ENCODE measurements at regions not wholly inside any gene's neighbourhood (a gene's known extent, or its start where the extent isn't known, plus 50 kb on each side); places are given as distances from the start of the nearest gene placed in this dataset.

- TF ChIP-seq CTCF (IDR thresholded peaks at IDR 0.05; ENCODE audit: poor library complexity), result no peak
- TF ChIP-seq EZH2 (IDR thresholded peaks at IDR 0.05; ENCODE audit: borderline replicate concordance), result no peak
- TF ChIP-seq EZH2phosphoT487 (IDR thresholded peaks at IDR 0.05; ENCODE audit: low read depth, severe bottlenecking, unreplicated experiment), result no peak
These were observed 494.0 kb downstream of the KCNT2 start for GRCh38 chr1:196114193-196114592.
